Endothelial cell of umbilical vein (primary cell): ENCODE measurements at regions not wholly inside any gene's neighbourhood (a gene's known extent, or its start where the extent isn't known, plus 50 kb on each side); places are given as distances from the start of the nearest gene placed in this dataset.
"Not testable (repeated sequence)": the region's sequence is repeated elsewhere in the genome, so short reads cannot be mapped to it uniquely, and the experiment has no call there.

ENCODE experiments used
- BruUV-seq: library from RNA; stranded (reverse); fragments of 400-500 nt; replicated peaks from 2 replicates; lab custom pipeline; 2021; lab: Mats Ljungman, UMichigan
- CTCF ChIA-PET: fragments of 300-600, 350-600 bp; sonication (Branson Sonifier 250); formaldehyde crosslinking; loops from one replicate; lab custom pipeline; 2021; ENCODE audit warnings: antibody characterized with exemption, inconsistent platforms; lab: Charles Lee
- POLR2A ChIA-PET: fragments of 300-600, 350-600 bp; sonication (Branson Sonifier 250); formaldehyde crosslinking; loops from one replicate; lab custom pipeline; 2021; ENCODE audit warnings: antibody characterized with exemption, inconsistent platforms; lab: Charles Lee
- DNase-seq: peaks from one replicate; pipeline ENCODE4 v3.0.0-alpha.2; 2011; ENCODE audit warnings: low read depth, low spot score
- FAIRE-seq: peaks from 2 replicates; lab custom pipeline; 2011; peaks lifted over from hg19 to GRCh38; lab: Jason Lieb, UNC
- H2AFZ ChIP-seq: 2 replicates; pipeline ENCODE4 v1.6.0; 2012; ENCODE audit warnings: low read depth, low read length, control low read depth, inconsistent platforms
- H3K27ac ChIP-seq: 2 replicates; pipeline ENCODE4 v1.5.1; 2011; ENCODE audit warnings: low read depth, mild to moderate bottlenecking, control low read depth, low read length, moderate library complexity; ENCODE audit not compliant: insufficient read depth
- H3K27me3 ChIP-seq, 2 experiments: 2 replicates each; pipeline versions ENCODE4 v1.6.0 to v1.6.1; 2011; ENCODE audit warnings: low read length in 2 of 2, mixed read lengths in 1 of 2; ENCODE audit not compliant: control insufficient read depth in 2 of 2, insufficient read depth in 2 of 2
- H3K36me3 ChIP-seq, 2 experiments: 2 replicates in 1 of 2; 3 replicates in 1 of 2; pipeline ENCODE4 v1.5.1; 2011; ENCODE audit warnings: low read length in 2 of 2, mild to moderate bottlenecking in 1 of 2, moderate library complexity in 1 of 2; ENCODE audit not compliant: control insufficient read depth in 2 of 2, insufficient read depth in 2 of 2; ENCODE audit errors: extremely low read depth in 1 of 2
- H3K4me1 ChIP-seq: 3 replicates; pipeline ENCODE4 v1.5.1; 2011; ENCODE audit warnings: mild to moderate bottlenecking, low read length; ENCODE audit not compliant: control insufficient read depth, insufficient read depth; ENCODE audit errors: extremely low read depth
- H3K4me2 ChIP-seq: 2 replicates; pipeline ENCODE4 v1.6.1; 2011; ENCODE audit warnings: low read length, control low read depth, mixed read lengths; ENCODE audit not compliant: insufficient read depth
- H3K4me3 ChIP-seq, 3 experiments: fragments of 200-600 bp in 1 of 3; sonication (generic), shearing (Covaris generic) in 1 of 3; replicated peaks in 1 of 3; 2 replicates each; pipeline ENCODE4 v1.5.1; 2011 to 2016; ENCODE audit warnings: control low read depth in 3 of 3, low read length in 3 of 3, mild to moderate bottlenecking in 2 of 3, inconsistent platforms in 1 of 3, low read depth in 1 of 3, moderate library complexity in 1 of 3; ENCODE audit not compliant: insufficient read depth in 1 of 3
- H3K79me2 ChIP-seq: 2 replicates; pipeline ENCODE4 v1.6.0; 2012; ENCODE audit warnings: low read length, inconsistent platforms; ENCODE audit not compliant: control insufficient read depth, insufficient read depth
- H3K9ac ChIP-seq: replicated peaks from 2 replicates; pipeline ENCODE3; 2011; ENCODE audit warnings: low read length, control low read depth; ENCODE audit not compliant: insufficient read depth; ENCODE audit errors: extremely low read depth
- H3K9me1 ChIP-seq: replicated peaks from 3 replicates; pipeline ENCODE4 v1.6.0; 2011; ENCODE audit warnings: mild to moderate bottlenecking, low read length; ENCODE audit not compliant: control insufficient read depth, insufficient read depth; ENCODE audit errors: extremely low read depth
- H3K9me3 ChIP-seq: replicated peaks from 2 replicates; pipeline ENCODE4 v1.5.1; 2012; ENCODE audit warnings: low read length, inconsistent platforms; ENCODE audit not compliant: control insufficient read depth, insufficient read depth
- H4K20me1 ChIP-seq: replicated peaks from 2 replicates; pipeline ENCODE3; 2011; ENCODE audit warnings: mild to moderate bottlenecking, low read length; ENCODE audit not compliant: control insufficient read depth, insufficient read depth; ENCODE audit errors: extremely low read depth
- EZH2 ChIP-seq: IDR thresholded peaks from 2 replicates; pipeline ENCODE4 v1.6.1; 2012; ENCODE audit warnings: borderline replicate concordance, low read depth, mild to moderate bottlenecking, moderate library complexity, low read length, inconsistent platforms; ENCODE audit not compliant: severe bottlenecking
- GATA2 ChIP-seq: IDR thresholded peaks from 2 replicates; pipeline ENCODE4 v1.7.0; 2011; ENCODE audit warnings: low read depth, mild to moderate bottlenecking, moderate library complexity, mixed read lengths, low read length; ENCODE audit not compliant: insufficient read length, insufficient read depth
- JUN ChIP-seq: IDR thresholded peaks from 2 replicates; pipeline ENCODE4 v1.6.1; 2011; ENCODE audit warnings: borderline replicate concordance, low read depth; ENCODE audit not compliant: insufficient read length, insufficient read depth
- MAX ChIP-seq: IDR thresholded peaks from 2 replicates; pipeline ENCODE4 v1.6.1; 2011; ENCODE audit not compliant: insufficient read depth, insufficient read length
- POLR2AphosphoS5 ChIP-seq: IDR thresholded peaks from 2 replicates; pipeline ENCODE4 v1.6.1; 2012; ENCODE audit warnings: low read depth, mild to moderate bottlenecking, control low read depth, low read length, moderate library complexity; ENCODE audit not compliant: insufficient read depth
- dilution Hi-C: fragments of 300-500 bp; cut with MboI; formaldehyde crosslinking; loops from one replicate; pipeline ENCODE4 v1.15.0; 2019; ENCODE audit warnings: low sequenced_read_pairs; ENCODE audit not compliant: extremely low pct_ligation_motif_present
- intact Hi-C: fragments of 100-400 bp; cut with micrococcal nuclease; formaldehyde crosslinking; loops from one replicate; pipeline ENCODE4 v1.10.0; 2022

- Histone ChIP-seq H3K4me3 (no peak overlapping the region), H3K27ac (no peak overlapping the region), H3K27me3 (no peaks in the 10 kb centered on the region), H4K20me1 (no peaks in the 10 kb centered on the region), H3K9me3 (peaks cover 2% of the 10 kb centered on the region), H3K9me1 (no peaks in the 10 kb centered on the region), H3K4me2 (no peak overlapping the region), H3K36me3 (no peaks in the 10 kb centered on the region), H3K9ac (no peak overlapping the region), H3K4me1 (no peaks in the 10 kb centered on the region), H2AFZ (no peak overlapping the region), H3K79me2 (no peaks in the 10 kb centered on the region)
- no peak for FAIRE-seq
- intact Hi-C loops (no loop called here), dilution Hi-C loops (no loop called here)
- ChIA-PET POLR2A (no interaction called here), CTCF (no interaction called here)
- no TSS peak for BruUV-seq
- no peak for DNase-seq
- TF ChIP-seq GATA2 (no peak), MAX (no peak), POLR2AphosphoS5 (no peak), JUN (no peak), EZH2 (no peak)
Measured at GRCh38 chr4:64682481-64682880, 273.2 kb upstream of the TECRL start.

GRCh38 chr4:64673121-64673520 lies 263.9 kb upstream of the TECRL start:
- H3K9ac ChIP-seq, FAIRE-seq, H3K4me3 ChIP-seq, H3K9me3 ChIP-seq, H4K20me1 ChIP-seq, dilution Hi-C loops, H3K4me1 ChIP-seq, CTCF ChIA-PET, H3K79me2 ChIP-seq, DNase-seq, intact Hi-C loops, H3K27ac ChIP-seq, H3K4me2 ChIP-seq, H3K27me3 ChIP-seq, H3K9me1 ChIP-seq, H2AFZ ChIP-seq, H3K36me3 ChIP-seq, BruUV-seq, POLR2A ChIA-PET: not testable (repeated sequence)
